ENCODE measurements at regions not wholly inside any gene's neighbourhood (a gene's known extent, or its start where the extent isn't known, plus 50 kb on each side); places are given as distances from the start of the nearest gene placed in this dataset.

DNA sequence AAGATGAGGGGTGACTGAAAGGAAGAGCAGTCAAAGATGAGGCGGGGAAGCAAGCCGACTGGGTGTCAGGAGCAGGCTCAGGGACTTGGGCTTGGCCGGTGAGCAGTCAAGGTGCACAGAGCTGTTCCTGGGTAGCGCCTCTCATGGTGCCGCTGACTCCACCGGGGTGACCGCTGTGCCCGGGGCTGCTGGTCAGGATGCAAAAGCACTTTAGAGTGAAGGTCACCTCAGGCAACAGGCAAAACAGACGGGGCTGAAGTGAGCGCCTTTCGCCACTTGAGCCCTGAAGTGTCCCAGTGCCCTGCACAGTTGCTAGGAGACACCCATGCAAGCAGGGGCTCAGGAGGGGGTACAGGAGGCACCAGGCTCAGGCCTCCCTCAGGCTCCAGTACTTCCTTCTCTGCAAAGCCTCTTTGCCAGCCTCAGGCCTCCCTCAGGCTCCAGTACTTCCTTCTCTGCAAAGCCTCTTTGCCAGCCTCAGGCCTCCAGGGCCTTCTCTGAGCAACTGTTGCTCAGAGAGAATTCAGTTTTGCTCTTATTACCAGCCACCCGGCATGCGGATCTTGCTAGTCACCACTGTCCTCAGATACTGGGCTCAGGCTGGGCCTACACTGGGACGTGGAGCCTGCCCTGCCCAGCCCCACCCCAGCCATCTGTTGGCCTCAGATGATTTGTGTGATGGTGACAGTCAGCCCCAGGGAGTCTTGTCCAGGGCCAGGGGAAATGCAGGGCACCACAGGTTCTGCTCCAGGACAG, 99.7 kb upstream of the IRF2BP2 start:
- ChIA-PET POLR2A (no interaction called here), CTCF (no interaction called here)
- H3K4me3 Mint-ChIP-seq = no peak overlapping the region
- H3K27ac Mint-ChIP-seq = no peak overlapping the region
- DNase-seq (no peak), ATAC-seq (ENCODE audit: low read depth) (no peak)
- no peaks in the 10 kb centered on the region for H3K27me3 Mint-ChIP-seq
- intact Hi-C loops (cut with micrococcal nuclease) = no loop called here
- no peaks in the 10 kb centered on the region for H3K36me3 Mint-ChIP-seq (ENCODE audit: low read depth)
- no peaks in the 10 kb centered on the region for H3K4me1 Mint-ChIP-seq
- TF ChIP-seq, protein P1, sequence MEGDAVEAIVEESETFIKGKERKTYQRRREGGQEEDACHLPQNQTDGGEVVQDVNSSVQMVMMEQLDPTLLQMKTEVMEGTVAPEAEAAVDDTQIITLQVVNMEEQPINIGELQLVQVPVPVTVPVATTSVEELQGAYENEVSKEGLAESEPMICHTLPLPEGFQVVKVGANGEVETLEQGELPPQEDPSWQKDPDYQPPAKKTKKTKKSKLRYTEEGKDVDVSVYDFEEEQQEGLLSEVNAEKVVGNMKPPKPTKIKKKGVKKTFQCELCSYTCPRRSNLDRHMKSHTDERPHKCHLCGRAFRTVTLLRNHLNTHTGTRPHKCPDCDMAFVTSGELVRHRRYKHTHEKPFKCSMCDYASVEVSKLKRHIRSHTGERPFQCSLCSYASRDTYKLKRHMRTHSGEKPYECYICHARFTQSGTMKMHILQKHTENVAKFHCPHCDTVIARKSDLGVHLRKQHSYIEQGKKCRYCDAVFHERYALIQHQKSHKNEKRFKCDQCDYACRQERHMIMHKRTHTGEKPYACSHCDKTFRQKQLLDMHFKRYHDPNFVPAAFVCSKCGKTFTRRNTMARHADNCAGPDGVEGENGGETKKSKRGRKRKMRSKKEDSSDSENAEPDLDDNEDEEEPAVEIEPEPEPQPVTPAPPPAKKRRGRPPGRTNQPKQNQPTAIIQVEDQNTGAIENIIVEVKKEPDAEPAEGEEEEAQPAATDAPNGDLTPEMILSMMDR (IDR thresholded peaks at IDR 0.05) = no peak
- no peaks in the 10 kb centered on the region for H3K9me3 Mint-ChIP-seq

DNA sequence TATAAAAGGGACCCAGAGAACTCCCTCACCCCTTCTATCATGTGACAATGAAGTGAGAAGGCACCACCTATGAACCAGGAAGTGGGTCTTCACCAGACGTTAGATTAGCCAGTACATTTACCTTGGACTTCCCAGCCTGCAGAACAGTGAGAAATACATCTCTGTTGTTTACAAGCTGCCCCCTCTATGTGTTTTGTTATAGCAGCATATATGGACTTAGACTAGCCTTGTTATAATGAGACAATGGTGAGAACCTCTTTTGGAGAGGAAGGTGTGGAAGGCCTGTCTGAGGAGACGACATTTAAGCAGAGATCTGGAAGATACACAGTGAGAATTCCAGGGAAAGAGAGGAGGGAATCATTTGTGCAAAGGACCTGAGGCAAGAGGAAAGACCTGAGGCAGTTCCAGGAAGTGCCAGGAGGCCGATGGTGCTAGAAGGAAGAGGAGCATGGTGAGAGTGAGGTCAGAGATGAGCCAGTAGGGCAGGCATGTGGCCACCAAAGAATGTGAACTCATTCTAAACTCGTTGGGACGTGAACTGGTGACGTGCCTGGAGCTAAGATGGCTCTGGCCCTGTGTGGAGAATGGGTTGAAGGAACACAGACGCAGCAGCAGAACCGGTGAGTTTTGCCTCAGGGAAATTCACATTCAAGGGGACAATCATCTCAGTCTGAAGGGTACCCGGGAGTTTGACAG, 98.9 kb upstream of the IRF2BP2 start:
- H3K9me3 Mint-ChIP-seq = no peaks in the 10 kb centered on the region
- H3K27me3 Mint-ChIP-seq = no peaks in the 10 kb centered on the region
- intact Hi-C loops (cut with micrococcal nuclease) = no loop called here
- no peak for DNase-seq
- no peak overlapping the region for H3K27ac Mint-ChIP-seq
- ChIA-PET CTCF (no interaction called here), POLR2A (no interaction called here)
- no peaks in the 10 kb centered on the region for H3K36me3 Mint-ChIP-seq (ENCODE audit: low read depth)
- no peak overlapping the region for H3K4me3 Mint-ChIP-seq
- H3K4me1 Mint-ChIP-seq = no peaks in the 10 kb centered on the region
- no peak for ATAC-seq (ENCODE audit: low read depth)
- TF ChIP-seq, protein P1 (IDR thresholded peaks at IDR 0.05) = no peak

DNA sequence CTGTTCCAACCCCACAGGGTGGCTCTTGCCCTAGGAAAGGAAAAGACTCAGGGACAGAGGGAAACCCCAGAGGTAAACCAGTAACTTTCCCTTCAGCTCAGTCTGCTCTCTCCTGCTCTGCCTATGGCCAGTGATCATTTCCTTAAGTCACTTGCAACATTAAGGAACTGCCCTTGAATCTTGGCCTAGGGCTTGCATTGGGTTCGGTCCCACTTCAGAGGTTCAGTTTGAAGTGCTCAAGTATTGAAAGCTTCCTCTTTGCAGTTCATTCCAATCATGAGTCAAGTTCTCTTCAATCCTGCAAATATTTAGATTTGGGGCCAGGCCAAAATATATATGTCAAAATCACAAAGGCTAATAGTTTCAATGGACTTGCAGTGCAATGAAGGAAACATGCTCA, 97.7 kb upstream of the IRF2BP2 start:
- CTCF ChIA-PET = no interaction called here
- ATAC-seq (ENCODE audit: low read depth) = no peak
- intact Hi-C loops (cut with micrococcal nuclease) = no loop called here

DNA sequence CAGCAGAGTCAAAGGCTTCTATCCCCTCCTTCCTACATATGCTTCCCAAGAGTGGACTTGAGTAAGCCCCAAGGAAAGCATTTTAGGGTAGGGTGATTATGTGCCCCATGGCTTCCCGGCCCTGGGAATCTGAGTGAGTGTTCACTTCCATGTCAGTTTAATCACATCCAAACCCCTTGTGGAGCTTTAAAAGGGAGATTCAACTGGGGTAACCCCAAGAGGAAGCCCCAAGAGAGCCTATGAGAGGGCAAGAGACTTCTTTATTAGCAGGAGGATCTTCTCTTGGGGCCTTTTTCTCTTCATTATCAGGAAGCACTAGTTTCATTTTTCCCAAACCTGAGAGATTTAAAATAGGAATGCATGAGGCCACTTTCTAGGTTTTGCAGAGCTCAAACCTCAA, 97.0 kb upstream of the IRF2BP2 start:
- POLR2A ChIA-PET = no interaction called here
- ATAC-seq (ENCODE audit: low read depth) (no peak), DNase-seq (no peak)
- Mint-ChIP-seq H3K36me3 (ENCODE audit: low read depth) (no peaks in the 10 kb centered on the region), H3K4me1 (no peaks in the 10 kb centered on the region), H3K4me3 (no peak overlapping the region), H3K9me3 (no peaks in the 10 kb centered on the region), H3K27ac (no peak overlapping the region), H3K27me3 (no peaks in the 10 kb centered on the region)
- TF ChIP-seq, protein P1 (IDR thresholded peaks at IDR 0.05) = no peak
- CTCF ChIA-PET = no interaction called here
- intact Hi-C loops (cut with micrococcal nuclease) = no loop called here

More for the DNA sequence above, 97.7 kb upstream of the IRF2BP2 start:
- DNase-seq = no peak
- H3K9me3 Mint-ChIP-seq = no peaks in the 10 kb centered on the region
- POLR2A ChIA-PET = no interaction called here
- H3K27me3 Mint-ChIP-seq = no peaks in the 10 kb centered on the region
- no peak overlapping the region for H3K27ac Mint-ChIP-seq
- TF ChIP-seq, protein P1 (IDR thresholded peaks at IDR 0.05) = no peak
- H3K4me1 Mint-ChIP-seq = no peaks in the 10 kb centered on the region
- H3K4me3 Mint-ChIP-seq = no peak overlapping the region
- no peaks in the 10 kb centered on the region for H3K36me3 Mint-ChIP-seq (ENCODE audit: low read depth)

DNA sequence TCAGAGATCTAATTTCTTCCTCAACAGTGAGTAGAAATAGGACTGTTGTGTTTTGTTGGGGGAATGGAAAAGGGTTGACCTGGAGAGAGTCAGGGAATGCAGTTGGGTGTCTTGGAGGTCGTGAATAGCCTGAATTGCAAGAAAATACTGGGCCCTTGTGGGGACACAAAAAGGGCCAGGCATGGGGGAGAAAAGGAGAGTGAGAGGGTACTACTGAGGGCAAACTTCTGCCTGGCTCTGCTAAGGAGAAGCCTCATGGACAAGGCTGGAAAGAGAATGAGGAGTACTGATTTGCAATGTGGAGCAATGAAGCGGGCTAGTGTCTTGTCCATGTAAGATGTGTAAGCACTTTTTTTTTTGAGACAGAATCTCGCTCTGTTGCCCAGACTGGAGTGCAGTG, 96.2 kb upstream of the IRF2BP2 start:
- ATAC-seq (ENCODE audit: low read depth) = no peak
- TF ChIP-seq, protein P1 (IDR thresholded peaks at IDR 0.05) = no peak
- H3K27ac Mint-ChIP-seq = no peak overlapping the region
- ChIA-PET POLR2A (no interaction called here), CTCF (no interaction called here)
- no peaks in the 10 kb centered on the region for H3K27me3 Mint-ChIP-seq
- H3K9me3 Mint-ChIP-seq = no peaks in the 10 kb centered on the region
- no peak overlapping the region for H3K4me3 Mint-ChIP-seq
- H3K4me1 Mint-ChIP-seq = no peaks in the 10 kb centered on the region
- no peaks in the 10 kb centered on the region for H3K36me3 Mint-ChIP-seq (ENCODE audit: low read depth)
- intact Hi-C loops (cut with micrococcal nuclease) = no loop called here
- no peak for DNase-seq
